Adrenal gland (tissue), 5 donors: ENCODE measurements at regions not wholly inside any gene's neighbourhood (a gene's known extent, or its start where the extent isn't known, plus 50 kb on each side); places are given as distances from the start of the nearest gene placed in this dataset.

Experiments used
- CTCF ChIP-seq, 6 experiments: fragments of 450-650 bp in 4 of 6; fragments of 200-600 bp in 2 of 6; sonication (generic) in 1 of 6; IDR thresholded peaks; 1 replicate in 5 of 6; 2 replicates in 1 of 6; pipeline versions ENCODE4 v1.5.1 to v1.8.0; 2016 to 2021; ENCODE audit warnings: antibody characterized with exemption in 6 of 6, mild to moderate bottlenecking in 2 of 6, moderate library complexity in 1 of 6
- POLR2A ChIP-seq, 2 donors: fragments of 450-650 bp; IDR thresholded peaks; one replicate each; pipeline ENCODE4 v1.6.1; 2017; ENCODE audit warnings: antibody characterized with exemption in 2 of 2, mild to moderate bottlenecking in 2 of 2, moderate library complexity in 1 of 2
- donor health status: DM: no; HTN: no; CAD: no.

- TF ChIP-seq CTCF (IDR thresholded peaks at IDR 0.05) (no peak), POLR2A (IDR thresholded peaks at IDR 0.05) (no peak)
These were observed 97.1 kb downstream of the HLX start for GRCh38 chr1:220976390-220976789.
